Spleen (tissue), 11 donors: ENCODE measurements at regions not wholly inside any gene's neighbourhood (a gene's known extent, or its start where the extent isn't known, plus 50 kb on each side); places are given as distances from the start of the nearest gene placed in this dataset.

Source experiments
- DNase-seq: peaks from one replicate; pipeline ENCODE4 v3.0.0-alpha.2; 2020
- H3K27ac ChIP-seq, 8 donors: fragments of 200-600 bp; sonication (generic) in 7 of 8; 1 replicate in 4 of 8; 2 replicates in 4 of 8; pipeline versions ENCODE4 v1.5.0 to v1.8.0; 2016 to 2021; ENCODE audit warnings: inconsistent platforms in 4 of 8, mild to moderate bottlenecking in 4 of 8, moderate library complexity in 1 of 8
- H3K27me3 ChIP-seq, 7 donors: fragments of 200-600 bp; sonication (generic) in 6 of 7; replicated peaks in 1 of 7; 1 replicate in 4 of 7; 2 replicates in 3 of 7; pipeline versions ENCODE4 v1.5.0 to v1.8.0; 2016 to 2021; ENCODE audit warnings: inconsistent platforms in 3 of 7, mild to moderate bottlenecking in 1 of 7
- H3K36me3 ChIP-seq, 6 donors: fragments of 200-600 bp; sonication (generic) in 5 of 6; 1 replicate in 4 of 6; 2 replicates in 2 of 6; pipeline versions ENCODE4 v1.5.0 to v1.8.0; 2016 to 2021; ENCODE audit warnings: inconsistent platforms in 2 of 6
- H3K4me1 ChIP-seq, 6 donors: fragments of 200-600 bp; sonication (generic) in 5 of 6; 1 replicate in 3 of 6; 2 replicates in 3 of 6; pipeline versions ENCODE4 v1.5.0 to v1.8.0; 2016 to 2021; ENCODE audit warnings: inconsistent platforms in 3 of 6
- H3K4me3 ChIP-seq, 8 donors: fragments of 200-600 bp; sonication (generic) in 7 of 8; 1 replicate in 4 of 8; 2 replicates in 4 of 8; pipeline versions ENCODE4 v1.5.0 to v1.8.0; 2016 to 2021; ENCODE audit warnings: inconsistent platforms in 4 of 8, mild to moderate bottlenecking in 4 of 8, moderate library complexity in 2 of 8
- H3K9me3 ChIP-seq, 8 donors: fragments of 200-600 bp; sonication (generic) in 7 of 8; 1 replicate in 4 of 8; 2 replicates in 4 of 8; pipeline versions ENCODE4 v1.5.0 to v1.8.0; 2016 to 2021; ENCODE audit warnings: inconsistent platforms in 4 of 8
- CTCF ChIP-seq, 11 experiments: fragments of 200-600 bp in 7 of 11; fragments of 450-650 bp in 4 of 11; sonication (generic) in 4 of 11; IDR thresholded peaks in 8 of 11; conservative IDR thresholded peaks in 3 of 11; 1 replicate in 7 of 11; 2 replicates in 4 of 11; pipeline versions ENCODE4 v1.4.0 to v1.8.0; 2016 to 2021; ENCODE audit warnings: antibody characterized with exemption in 11 of 11, inconsistent platforms in 4 of 11, mild to moderate bottlenecking in 1 of 11
- POLR2A ChIP-seq, 3 donors: fragments of 450-650 bp; IDR thresholded peaks; one replicate each; pipeline ENCODE4 v1.5.1; 2017; ENCODE audit warnings: antibody characterized with exemption in 3 of 3, mild to moderate bottlenecking in 1 of 3
- POLR2AphosphoS5 ChIP-seq, 3 donors: sonication (generic); formaldehyde crosslinking; IDR thresholded peaks; one replicate each; pipeline ENCODE4 v1.5.1; 2017; ENCODE audit warnings: antibody characterized with exemption in 3 of 3
- WGBS, 5 donors: extraction: QIAGEN DNeasy Blood & Tissue Kit in 3 of 5; methylation state at CpG; one replicate each; pipeline versions ENCODE4 v1.1.5 to v1.1.7; 2013 to 2018; 5-methylcytosine and 5-hydroxymethylcytosine counted together
- intact Hi-C: fragments of 100-400 bp; cut with DNase I; formaldehyde crosslinking; loops from one replicate; pipeline ENCODE4 v1.15.0; 2023; ENCODE audit warnings: low total_unique reads
- donor health status: healthy with polysubstance abuse.
- donor health status: DM: no; HTN: no; CAD: no; lungs with moderate emphysema.
- donor health status: DM: no; HTN: no; CAD: no.
- donor health status: Bipolar disorder and iron deficiency.
- donor health status: healthy.
- donor health status: DM: no; HTN: no; CAD: no.
- donor health status: DM: yes; HTN: yes; CAD: no.

GRCh38 chr3:174596447-174596982, 262.6 kb upstream of the NAALADL2 start:
- Histone ChIP-seq H3K36me3 (no peaks in the 10 kb centered on the region), H3K4me3 (no peak overlapping the region), H3K9me3 (no peaks in the 10 kb centered on the region), H3K4me1 (no peaks in the 10 kb centered on the region), H3K27me3 (no peaks in the 10 kb centered on the region), H3K27ac (no peak overlapping the region)
- WGBS, 5 donors, result 28 to 65% (median 59%) methylated on average over 2 of the region's 2 CpGs
- no peak for TF ChIP-seq CTCF (IDR thresholded peaks at IDR 0.05 in 8 of 11, conservative IDR thresholded peaks at IDR 0.05 in 3 of 11)
- no peak for TF ChIP-seq POLR2A (IDR thresholded peaks at IDR 0.05)
- TF ChIP-seq POLR2AphosphoS5 (IDR thresholded peaks at IDR 0.05), result no peak
- no peak for DNase-seq
- intact Hi-C loops, result no loop called here

GRCh38 chr3:174598885-174599439, 260.2 kb upstream of the NAALADL2 start:
- Histone ChIP-seq H3K4me3 (no peak overlapping the region), H3K27me3 (no peaks in the 10 kb centered on the region), H3K9me3 (no peaks in the 10 kb centered on the region), H3K4me1 (no peaks in the 10 kb centered on the region), H3K27ac (no peak overlapping the region), H3K36me3 (no peaks in the 10 kb centered on the region)
- intact Hi-C loops, result no loop called here
- TF ChIP-seq POLR2AphosphoS5 (IDR thresholded peaks at IDR 0.05) (no peak), CTCF (IDR thresholded peaks at IDR 0.05 in 8 of 11, conservative IDR thresholded peaks at IDR 0.05 in 3 of 11) (no peak), POLR2A (IDR thresholded peaks at IDR 0.05) (no peak)
- DNase-seq, result no peak
- WGBS, 5 donors, result 75 to 84% (median 81%) methylated on average over 4 of the region's 4 CpGs

GRCh38 chr3:174613173-174613572, 246.0 kb upstream of the NAALADL2 start:
- no peak overlapping the region for H3K27ac ChIP-seq
- no peaks in the 10 kb centered on the region for H3K27me3 ChIP-seq
- DNase-seq, result no peak

More at GRCh38 chr3:174613173-174613572, 246.0 kb upstream of the NAALADL2 start:
- peaks cover 0 to 4% (median 0%) of the 10 kb centered on the region in 8 donors for H3K9me3 ChIP-seq
- H3K36me3 ChIP-seq, result no peaks in the 10 kb centered on the region
- 75 to 86% (median 83%) methylated on average over 1 of the region's 1 CpG for WGBS, 5 donors
- TF ChIP-seq POLR2AphosphoS5 (IDR thresholded peaks at IDR 0.05) (no peak), CTCF (IDR thresholded peaks at IDR 0.05 in 8 of 11, conservative IDR thresholded peaks at IDR 0.05 in 3 of 11) (no peak), POLR2A (IDR thresholded peaks at IDR 0.05) (no peak)
- no peaks in the 10 kb centered on the region for H3K4me1 ChIP-seq
- intact Hi-C loops, result no loop called here
- no peak overlapping the region for H3K4me3 ChIP-seq
